HG03039 (cell line): ENCODE measurements at regions not wholly inside any gene's neighbourhood (a gene's known extent, or its start where the extent isn't known, plus 50 kb on each side); places are given as distances from the start of the nearest gene placed in this dataset.

ENCODE experiments used
- ATAC-seq: cut with Tn5 transposase; IDR thresholded peaks from one replicate; pipeline ENCODE4 v1.9.1; 2021; ENCODE audit warnings: mild to moderate bottlenecking, moderate library complexity; ENCODE audit not compliant: unreplicated experiment

DNA sequence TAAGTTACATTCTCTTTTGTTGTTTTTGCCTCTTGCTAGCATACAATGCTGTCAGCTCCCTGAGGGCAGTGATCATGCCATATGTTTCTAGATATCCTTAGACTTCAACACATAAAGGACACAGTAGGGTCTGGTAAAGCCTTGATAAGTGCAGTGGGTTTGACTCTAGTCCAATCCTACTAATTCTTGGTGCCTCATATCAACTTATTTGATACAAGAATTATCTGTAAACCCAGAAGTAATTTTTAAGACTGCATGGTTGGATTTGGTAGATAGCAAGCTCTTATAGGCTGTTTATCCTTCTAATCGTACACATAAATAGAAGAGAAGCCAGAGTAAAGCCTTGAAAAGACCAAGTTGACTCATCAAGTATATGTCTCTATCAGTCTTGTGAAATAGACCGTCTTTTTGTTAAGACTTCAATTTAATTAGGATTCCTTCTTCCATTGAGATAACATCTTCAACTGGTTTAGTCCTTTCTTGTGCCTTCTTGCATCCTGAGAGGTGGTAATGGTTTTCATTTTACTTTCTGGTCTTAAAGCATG lies 265.6 kb upstream of the CDIN1 start:
- no peak for ATAC-seq

DNA sequence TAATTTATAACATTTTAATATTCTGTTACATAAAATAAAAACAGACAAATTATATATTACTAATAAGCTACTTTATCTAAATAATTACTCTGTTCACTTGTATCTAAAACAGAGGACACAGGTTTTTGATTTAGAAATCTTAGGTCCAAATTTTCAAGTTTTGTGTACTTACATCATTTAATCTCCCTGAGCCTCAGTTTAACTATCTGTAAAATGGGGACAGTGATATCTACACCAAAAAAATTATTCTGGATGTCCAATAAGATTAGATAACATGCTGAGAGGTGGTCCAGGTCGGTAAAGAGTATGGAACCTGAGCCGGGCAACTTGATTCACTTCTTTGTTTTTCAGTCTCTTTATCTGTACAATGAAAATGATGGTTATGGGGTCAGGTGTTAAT lies 263.8 kb upstream of the CDIN1 start:
- ATAC-seq: no peak

DNA sequence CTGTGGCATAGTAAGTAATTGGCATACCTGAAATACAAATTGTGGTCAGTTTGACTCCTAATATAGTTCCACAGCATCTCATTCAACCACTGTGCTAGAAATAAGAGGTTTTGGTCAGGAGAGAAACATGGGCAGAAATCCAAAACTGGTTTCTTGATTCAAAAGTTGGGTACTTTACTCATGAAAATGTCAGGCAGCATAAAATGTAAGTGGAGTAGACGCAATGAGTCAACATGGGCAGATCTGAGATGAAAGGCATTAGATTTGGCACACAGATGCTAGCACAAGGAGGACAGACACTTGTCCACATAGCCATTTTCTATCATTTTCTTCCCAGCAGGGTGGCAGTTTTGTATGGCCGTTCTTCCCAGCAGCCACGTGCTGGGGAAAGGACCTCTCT lies 255.8 kb upstream of the CDIN1 start:
- no peak for ATAC-seq

DNA sequence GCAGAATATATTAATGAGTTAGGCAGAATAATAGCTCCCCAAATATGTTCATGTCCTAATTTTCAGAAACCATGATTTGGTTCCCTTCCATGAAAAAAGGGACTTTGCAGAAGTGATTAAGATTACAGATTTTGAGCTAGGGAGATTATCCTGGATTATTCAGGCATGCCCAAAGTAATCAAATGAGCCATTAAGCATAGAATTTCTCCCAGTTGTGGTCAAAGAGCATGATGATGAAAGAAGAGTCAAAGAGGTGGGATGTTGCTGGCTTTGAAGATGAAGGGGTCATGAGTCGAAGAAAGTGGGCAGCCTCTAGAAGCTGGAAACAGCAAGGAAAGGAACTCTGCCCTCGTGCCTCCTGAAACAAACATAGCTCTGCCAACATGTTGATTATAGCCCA lies 254.2 kb upstream of the CDIN1 start:
- ATAC-seq: no peak

DNA sequence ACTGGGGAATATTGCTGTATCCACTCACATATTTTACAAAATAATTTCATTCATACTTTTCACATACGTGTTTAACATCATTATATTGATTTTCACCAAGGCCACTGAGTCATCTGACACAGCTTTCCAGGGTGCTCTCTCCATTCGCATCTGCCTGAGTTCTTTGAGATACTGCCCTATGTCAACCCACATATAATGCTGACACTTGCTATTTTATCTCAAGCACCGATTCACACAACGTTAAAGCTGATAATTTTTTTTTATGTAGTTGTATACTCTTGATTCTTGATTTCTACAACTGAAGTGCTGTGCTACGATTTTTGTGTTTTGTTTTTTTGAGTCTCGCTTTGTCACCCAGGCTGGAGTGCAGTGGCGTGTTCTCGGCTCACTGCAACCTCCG lies 249.8 kb upstream of the CDIN1 start:
- no peak for ATAC-seq

DNA sequence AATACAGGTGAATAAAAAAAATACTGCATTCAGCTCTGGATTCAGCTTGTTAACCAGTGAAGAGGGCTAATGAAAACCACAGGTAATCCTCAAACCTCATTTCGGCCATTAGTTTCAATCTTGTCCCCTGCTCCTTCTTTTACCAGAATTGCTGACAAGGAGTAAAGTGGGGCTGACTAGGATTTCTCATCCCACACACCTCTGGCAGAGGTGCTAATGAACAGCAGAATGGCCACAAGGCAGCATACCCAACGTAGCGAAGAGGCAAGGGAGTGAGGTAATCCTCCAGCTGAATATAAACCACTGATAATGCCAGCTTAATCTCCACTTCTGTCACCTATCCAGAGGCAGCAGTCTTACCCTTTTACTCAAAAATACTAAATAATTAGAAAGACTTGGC lies 248.8 kb upstream of the CDIN1 start:
- ATAC-seq: no peak

DNA sequence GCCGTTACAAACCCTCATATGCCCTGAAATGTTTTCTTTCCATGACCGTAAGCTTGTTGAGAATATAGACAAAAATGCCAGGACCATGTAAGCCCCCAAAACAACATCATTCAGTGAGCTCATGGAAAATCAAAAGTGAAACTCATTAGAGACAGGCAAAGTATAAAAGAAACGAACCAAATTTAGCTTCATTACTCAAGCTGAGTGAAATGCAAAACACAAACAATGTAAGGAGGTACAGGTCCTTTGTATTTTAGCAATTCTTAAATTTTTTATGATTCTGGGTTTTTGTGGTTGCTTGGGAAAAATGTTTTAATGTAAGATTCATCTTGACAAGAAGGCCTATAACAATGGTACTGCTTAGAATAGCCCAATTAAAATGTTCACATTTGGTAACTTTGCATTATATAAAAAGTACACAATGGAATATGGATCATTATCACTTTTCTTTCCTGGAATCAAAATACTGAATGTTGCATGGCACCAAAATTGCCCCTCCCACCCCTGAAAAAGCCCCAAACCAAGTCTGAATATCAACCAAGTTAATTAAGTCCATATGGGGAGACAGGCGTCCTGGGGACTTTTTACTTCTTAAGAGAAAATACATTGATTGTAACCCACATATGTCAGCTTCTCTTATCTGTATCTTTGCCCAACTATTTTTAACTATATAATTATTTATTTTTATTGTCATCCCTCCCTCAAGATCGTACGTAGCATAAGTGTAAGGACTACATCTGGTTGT lies 247.7 kb upstream of the CDIN1 start:
- ATAC-seq: no peak

DNA sequence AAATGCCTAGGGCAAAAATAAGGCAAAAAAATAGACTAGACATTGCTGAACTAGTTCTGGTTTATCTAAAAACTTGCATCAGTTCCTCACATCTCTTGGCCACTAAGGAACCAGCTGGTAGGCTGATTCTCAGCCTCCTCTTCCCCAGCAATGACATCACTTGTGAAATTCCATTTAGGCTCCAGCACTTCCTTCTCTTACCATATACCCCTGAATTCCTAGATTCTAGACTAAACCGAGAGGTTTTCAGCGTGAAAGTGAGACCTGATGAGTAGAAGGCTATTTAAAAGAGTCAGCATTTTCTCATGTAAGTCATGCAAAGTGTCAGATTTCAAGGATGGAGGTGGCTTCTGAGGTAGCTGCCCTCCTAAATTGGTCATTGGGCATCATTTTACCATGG lies 247.1 kb upstream of the CDIN1 start:
- no peak for ATAC-seq

DNA sequence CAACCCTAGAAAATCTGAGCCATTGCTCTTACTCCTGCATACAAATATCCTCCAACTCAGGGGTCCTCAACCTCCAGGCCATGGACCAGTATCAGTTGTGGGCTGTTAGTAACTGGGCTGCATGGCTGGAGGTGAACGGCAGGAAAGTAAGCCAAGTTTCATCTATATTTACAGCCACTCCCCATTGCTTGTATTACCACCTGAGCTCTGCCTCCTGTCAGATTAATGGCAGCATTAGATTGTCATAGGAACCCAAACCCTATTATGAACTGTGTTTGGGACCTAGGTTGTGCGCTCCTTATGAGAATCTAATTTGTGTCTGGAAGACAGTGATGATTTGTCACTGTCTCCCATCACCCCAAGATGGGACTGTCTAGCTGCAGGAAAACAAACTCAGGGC lies 246.5 kb upstream of the CDIN1 start:
- ATAC-seq: no peak

DNA sequence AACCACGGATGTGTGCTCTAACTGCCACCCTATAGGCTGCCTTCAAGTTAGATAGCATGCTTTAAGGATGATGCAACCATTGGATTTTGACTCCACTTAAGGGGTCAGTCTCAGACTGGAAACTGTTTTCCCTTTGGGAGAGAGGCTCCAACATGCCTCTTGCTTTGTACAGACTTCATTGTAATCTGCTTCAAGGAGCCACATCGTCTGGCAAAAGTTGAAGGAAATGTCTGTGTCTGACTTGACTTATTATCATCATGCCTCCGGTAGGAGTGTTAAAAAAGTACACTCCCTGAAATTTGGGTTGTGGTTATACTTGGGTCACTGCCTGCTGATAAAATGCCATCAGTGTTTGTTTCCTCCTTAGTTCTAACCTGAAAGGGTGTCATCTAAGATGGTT lies 245.4 kb upstream of the CDIN1 start:
- ATAC-seq: no peak

DNA sequence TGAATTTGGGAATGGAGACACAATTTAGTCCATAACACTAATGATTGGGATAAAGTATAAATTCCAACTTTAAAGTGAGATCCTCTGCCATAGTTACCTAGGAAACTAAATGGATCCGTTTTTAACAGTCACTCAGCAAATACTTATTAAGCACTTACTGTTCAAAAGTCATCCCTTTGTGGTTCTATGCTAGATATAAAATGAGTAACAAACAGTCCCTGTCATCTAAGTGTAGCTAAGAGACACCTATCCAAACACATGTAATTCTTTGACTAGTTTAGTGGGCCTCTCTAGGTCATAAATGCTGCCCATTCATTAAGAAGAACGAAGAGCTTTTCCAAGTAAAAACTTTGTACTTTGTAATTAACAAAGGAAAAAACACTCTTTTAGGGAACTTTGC lies 244.2 kb upstream of the CDIN1 start:
- no peak for ATAC-seq

DNA sequence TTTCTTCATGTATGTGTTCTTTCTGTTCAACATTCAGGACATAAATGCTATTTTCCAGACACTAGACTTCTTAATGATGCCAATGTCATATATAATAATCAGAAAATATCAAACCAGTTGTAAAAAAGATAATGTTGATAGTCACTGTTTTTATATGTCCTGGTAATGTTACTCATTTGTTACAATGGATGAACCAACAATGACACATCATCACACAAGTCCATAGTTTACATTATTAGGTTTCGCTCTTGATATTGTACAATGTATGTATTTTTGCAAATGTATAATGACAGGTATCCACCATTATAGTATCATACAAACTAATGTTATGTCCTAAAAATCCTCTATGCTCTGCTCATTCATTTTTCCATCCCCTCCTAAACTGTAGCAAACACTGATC lies 243.8 kb upstream of the CDIN1 start:
- ATAC-seq: no peak

DNA sequence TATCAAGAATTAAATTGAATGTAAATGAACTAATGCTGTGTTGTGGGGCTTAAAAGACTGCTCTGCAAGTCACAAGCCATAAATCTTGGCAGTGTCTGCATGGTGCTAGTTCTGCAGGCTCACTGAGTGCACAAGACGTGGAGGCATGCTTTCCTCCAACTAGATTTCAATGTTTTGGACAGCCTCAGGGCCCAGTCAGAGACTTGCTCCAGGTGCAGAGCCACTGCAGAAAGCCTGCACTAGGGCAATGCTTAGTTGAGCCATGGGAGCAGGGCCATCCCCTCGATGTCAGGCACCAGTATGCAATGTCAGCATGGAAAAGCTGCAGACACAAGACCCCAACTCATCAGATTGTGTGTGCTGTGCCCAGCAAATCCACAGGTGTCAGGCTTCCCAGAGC lies 234.5 kb upstream of the CDIN1 start:
- ATAC-seq: no peak

DNA sequence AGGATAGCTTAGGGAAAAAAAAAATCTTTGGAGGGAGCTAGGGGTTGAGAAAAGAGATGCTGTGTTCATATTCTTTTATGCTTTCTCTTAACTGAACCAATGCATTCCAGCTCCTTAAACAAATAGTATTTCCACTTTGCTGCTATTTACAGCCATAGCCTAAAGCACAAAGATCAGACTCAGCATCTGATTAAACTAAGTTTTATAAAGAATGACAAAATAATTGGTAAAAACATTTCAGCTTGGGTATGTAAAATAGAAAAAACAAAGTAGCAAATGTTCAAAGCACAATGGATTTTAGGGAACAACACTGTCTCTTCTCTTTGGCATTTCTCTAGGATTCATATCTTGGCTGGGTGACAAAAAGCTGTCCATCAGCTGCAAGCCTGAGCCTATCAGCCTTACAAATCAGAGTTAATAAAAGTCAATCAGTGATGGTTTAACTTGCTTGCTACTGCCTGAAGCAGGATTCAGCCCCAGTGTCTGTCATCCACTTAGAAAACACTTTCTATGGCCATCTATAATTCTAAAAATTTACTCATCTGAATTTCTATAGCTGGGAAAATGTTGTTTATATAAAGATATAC lies 232.1 kb upstream of the CDIN1 start:
- no peak for ATAC-seq

DNA sequence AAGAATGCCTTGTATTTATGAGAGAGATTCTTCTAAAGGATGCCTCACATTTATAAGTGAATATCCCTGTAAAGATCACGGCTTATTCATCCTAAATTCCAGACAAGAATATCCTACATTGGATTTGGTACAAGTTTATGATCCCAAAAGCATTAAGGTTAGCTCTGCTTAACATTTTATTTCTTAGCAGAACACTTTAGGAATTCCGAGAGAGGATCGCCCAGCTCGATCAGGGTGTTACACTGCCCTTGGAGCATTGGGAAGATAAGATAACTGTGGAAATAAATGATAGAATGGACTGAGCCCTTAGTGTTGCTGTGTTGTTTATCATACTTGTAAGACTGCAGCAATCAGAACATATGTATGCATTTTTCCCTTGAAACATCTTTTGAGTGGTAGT lies 223.0 kb upstream of the CDIN1 start:
- ATAC-seq: no peak

DNA sequence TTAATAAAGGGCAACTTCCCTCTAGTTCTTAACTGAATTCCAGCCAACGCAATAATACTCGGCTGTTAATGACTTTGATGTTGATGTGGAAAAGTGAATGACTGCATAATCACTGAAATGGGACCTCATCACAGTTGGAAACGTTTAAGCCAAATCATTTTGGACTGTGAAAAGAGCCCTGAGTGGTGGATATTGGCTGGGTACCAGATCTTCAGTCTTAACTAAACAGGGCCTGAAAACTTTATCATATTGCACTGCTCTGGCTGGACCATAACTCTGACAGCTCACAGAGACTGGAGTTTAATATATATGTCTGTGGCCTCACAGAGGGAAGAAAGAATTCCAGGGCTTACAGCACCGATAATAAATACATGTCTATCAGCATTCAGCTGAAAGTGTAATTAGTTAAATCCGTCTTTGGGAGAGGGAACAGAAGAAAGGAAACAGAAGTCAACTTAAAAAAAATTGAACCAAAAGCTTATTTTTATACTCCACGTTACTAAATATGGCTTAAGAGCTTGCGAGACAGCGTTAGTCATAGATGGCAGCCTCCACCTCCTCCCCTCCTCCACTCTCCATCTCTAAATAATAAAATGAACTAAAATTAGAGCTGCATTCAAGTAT lies 222.3 kb upstream of the CDIN1 start:
- no peak for ATAC-seq

DNA sequence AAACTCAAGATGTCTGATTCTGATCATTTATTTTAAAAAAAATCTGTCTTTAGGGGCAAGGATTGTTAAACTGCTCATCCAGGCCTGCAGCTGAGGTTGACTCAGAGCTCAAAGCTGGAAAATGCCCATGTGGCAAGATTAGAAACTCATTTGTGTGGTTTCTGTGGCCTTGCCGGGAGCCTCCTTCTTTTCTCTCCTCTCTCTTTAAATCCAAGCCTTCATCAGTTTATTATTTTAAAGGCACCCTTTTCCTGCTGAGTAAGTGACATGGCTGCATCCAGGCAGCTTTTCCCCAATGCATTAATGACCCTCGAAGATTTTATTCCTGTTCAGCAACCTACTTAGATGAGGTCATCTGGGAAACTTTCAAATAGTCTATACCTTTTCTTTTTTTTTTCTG lies 221.3 kb upstream of the CDIN1 start:
- ATAC-seq: no peak

DNA sequence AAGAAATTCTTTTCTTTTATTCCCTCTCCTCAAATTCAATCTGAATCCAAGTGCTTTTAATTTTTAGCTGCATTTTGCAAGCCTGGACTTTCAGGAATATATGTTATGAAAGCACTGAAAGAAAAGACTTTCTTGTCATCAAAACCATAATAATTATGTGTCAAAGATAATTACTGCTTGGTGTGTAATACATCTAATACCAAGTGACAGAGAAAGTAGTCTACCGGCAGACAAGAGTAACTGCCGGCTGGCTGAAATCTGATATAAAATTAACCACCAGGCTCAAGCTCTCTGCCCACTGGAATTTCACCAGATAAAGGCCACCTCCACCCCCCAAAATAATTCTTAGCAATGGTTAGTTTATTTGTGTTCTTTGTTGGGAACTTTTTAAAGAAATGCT lies 220.9 kb upstream of the CDIN1 start:
- no peak for ATAC-seq

DNA sequence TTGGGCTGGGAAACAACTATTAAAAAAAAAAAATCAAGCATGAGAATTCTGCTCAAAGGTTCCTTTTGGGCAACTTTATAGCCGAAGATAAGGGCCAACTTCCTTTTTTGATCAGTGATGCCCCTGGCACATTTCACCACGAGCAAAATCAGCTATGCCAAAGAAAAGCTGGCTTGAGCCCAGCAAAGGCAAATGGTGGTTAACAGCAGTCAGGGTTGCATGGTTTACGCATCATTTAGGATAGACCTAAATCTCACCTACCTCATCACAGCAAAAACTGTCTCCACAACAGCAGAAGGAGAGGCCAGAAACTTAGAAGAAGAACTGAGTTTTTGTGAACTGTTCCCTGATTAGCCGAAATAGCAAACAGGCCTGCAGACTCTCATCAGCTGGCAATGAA lies 220.1 kb upstream of the CDIN1 start:
- ATAC-seq: no peak

DNA sequence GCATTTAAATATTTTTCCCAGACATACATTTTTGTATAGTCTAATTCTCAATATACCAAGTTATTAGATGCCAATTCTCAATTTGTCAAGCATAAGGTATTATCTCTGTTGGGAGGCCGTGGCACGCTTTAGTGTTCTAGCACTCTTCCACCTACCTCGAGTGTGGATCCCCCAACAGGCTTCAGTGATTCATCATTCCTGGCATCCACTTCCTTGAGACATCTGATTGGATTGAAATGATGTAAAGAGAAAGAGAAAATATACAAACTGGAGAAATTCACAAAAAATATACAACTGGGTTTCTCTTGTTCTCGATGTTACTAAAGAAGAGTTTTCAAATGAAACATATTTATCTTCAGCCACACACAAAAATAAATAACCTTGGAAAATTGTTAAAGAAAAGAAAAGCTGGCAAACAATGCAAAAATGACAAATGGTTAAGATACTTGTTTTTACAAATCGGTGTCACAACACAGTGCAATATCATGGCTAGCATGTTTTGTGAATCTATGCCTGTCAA lies 218.0 kb upstream of the CDIN1 start:
- ATAC-seq: no peak

DNA sequence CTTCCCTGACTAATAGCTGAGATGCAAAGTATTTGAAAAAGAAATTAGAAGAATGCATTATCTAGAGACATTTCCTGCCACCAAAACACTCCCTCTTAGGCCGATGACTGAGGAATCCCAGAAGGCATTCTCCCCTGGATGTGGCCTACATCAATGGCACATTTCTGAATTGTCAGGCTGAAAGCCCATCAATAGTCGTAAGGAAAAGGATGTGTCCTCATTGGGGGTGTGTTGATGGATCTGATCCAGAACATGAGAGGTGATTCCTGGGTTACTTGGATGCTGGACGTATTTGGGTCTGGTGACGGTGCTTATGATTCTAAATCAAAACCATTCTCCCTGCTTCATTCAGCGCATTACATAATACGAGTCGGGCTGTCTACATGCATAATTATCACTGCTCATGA lies 216.9 kb upstream of the CDIN1 start:
- no peak for ATAC-seq

DNA sequence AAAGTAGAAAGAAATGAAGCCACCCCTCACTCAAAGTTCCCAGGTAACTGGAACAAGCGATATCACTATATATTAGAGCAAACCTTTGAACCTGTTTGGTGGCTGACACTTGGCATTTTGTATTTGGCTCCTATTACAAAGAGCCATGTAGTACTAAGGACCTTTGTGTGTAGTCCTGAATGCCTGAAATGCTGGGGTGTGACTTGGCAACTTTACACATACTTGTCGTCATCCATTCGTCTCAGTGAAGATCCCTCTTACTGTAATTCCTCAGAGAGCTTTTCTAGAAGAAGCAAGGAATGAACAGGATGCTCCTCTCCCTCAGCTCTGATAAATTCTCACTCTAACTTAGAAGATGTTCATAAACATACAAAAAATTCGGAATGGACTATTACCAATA lies 216.1 kb upstream of the CDIN1 start:
- no peak for ATAC-seq
